ENCODE measurements at regions not wholly inside any gene's neighbourhood (a gene's known extent, or its start where the extent isn't known, plus 50 kb on each side); places are given as distances from the start of the nearest gene placed in this dataset.

GRCh38 chr15:95288626-95289025 lies 1041.9 kb upstream of the NR2F2 start:
- ATAC-seq: no peak

GRCh38 chr15:95290176-95290974 lies 1040.1 kb upstream of the NR2F2 start:
- ATAC-seq: no peak
- TF ChIP-seq CREB5 (CRISPR knock-in tag; IDR thresholded peaks at IDR 0.05; ENCODE audit: low read depth) (no peak), PATZ1 (CRISPR knock-in tag; IDR thresholded peaks at IDR 0.05; ENCODE audit: borderline replicate concordance) (no peak), TOX (CRISPR knock-in tag; IDR thresholded peaks at IDR 0.05; ENCODE audit: borderline replicate concordance) (no peak), ZNF565 (CRISPR knock-in tag; conservative IDR thresholded peaks at IDR 0.05; ENCODE audit: low read depth) (no peak)

More at GRCh38 chr15:95288626-95289025, 1041.9 kb upstream of the NR2F2 start:
- no peak for TF ChIP-seq ZFP30 (CRISPR knock-in tag; IDR thresholded peaks at IDR 0.05)
- no peak for TF ChIP-seq ARNTL (CRISPR knock-in tag; IDR thresholded peaks at IDR 0.05; ENCODE audit: borderline replicate concordance, low read depth)
- no peak for TF ChIP-seq ZNF70 (CRISPR knock-in tag; IDR thresholded peaks at IDR 0.05)
- TF ChIP-seq POU6F1 (CRISPR knock-in tag; IDR thresholded peaks at IDR 0.05; ENCODE audit: borderline replicate concordance, low read depth): no peak
- no peak for TF ChIP-seq ZNF8 (CRISPR knock-in tag; IDR thresholded peaks at IDR 0.05)
- TF ChIP-seq ZNF565 (CRISPR knock-in tag; conservative IDR thresholded peaks at IDR 0.05; ENCODE audit: low read depth): no peak
- no peak for TF ChIP-seq TOX (CRISPR knock-in tag; IDR thresholded peaks at IDR 0.05; ENCODE audit: borderline replicate concordance)
- TF ChIP-seq SNAI2 (CRISPR knock-in tag; IDR thresholded peaks at IDR 0.05): no peak

GRCh38 chr15:95291898-95292472 lies 1038.5 kb upstream of the NR2F2 start:
- no peak for ATAC-seq
- no peak for TF ChIP-seq BACH2 (CRISPR knock-in tag; IDR thresholded peaks at IDR 0.05; ENCODE audit: borderline replicate concordance)
- no peak for TF ChIP-seq ZFP3 (CRISPR knock-in tag; IDR thresholded peaks at IDR 0.05)
- TF ChIP-seq SNAI2 (CRISPR knock-in tag; IDR thresholded peaks at IDR 0.05): no peak
- no peak for TF ChIP-seq ISL1 (CRISPR knock-in tag; IDR thresholded peaks at IDR 0.05)
- no peak for TF ChIP-seq ESRRG (CRISPR knock-in tag; IDR thresholded peaks at IDR 0.05)
- TF ChIP-seq CSDC2 (CRISPR knock-in tag; IDR thresholded peaks at IDR 0.05): no peak
- TF ChIP-seq CSRNP3 (CRISPR knock-in tag; IDR thresholded peaks at IDR 0.05): no peak
- TF ChIP-seq POU6F1 (CRISPR knock-in tag; IDR thresholded peaks at IDR 0.05; ENCODE audit: borderline replicate concordance, low read depth): no peak
- TF ChIP-seq CREB5 (CRISPR knock-in tag; IDR thresholded peaks at IDR 0.05; ENCODE audit: low read depth): no peak

Measured in SK-N-SH treated with all-trans-retinoic acid at 6 μM for 48 hours (cell line).